ENCODE measurements at regions not wholly inside any gene's neighbourhood (a gene's known extent, or its start where the extent isn't known, plus 50 kb on each side); places are given as distances from the start of the nearest gene placed in this dataset.

- TF ChIP-seq CTCF (IDR thresholded peaks at IDR 0.05): no peak
- no peak for TF ChIP-seq POLR2A (IDR thresholded peaks at IDR 0.05)
- no peak for TF ChIP-seq POLR2AphosphoS5 (IDR thresholded peaks at IDR 0.05)
Observed at GRCh38 chr1:229184066-229184465, 86.8 kb upstream of the RAB4A start.
